Left ventricle myocardium inferior (tissue), 1 donor: ENCODE measurements at regions not wholly inside any gene's neighbourhood (a gene's known extent, or its start where the extent isn't known, plus 50 kb on each side); places are given as distances from the start of the nearest gene placed in this dataset.

Source experiments
- DNase-seq: peaks from one replicate; pipeline ENCODE4 v3.0.0-alpha.2; 2020
- H3K27ac ChIP-seq: fragments of 200-600 bp; replicated peaks from 2 replicates; pipeline ENCODE4 v1.8.0; 2021
- H3K27me3 ChIP-seq: fragments of 200-600 bp; 2 replicates; pipeline ENCODE4 v1.8.0; 2021; ENCODE audit warnings: low read depth
- H3K36me3 ChIP-seq: fragments of 200-600 bp; 2 replicates; pipeline ENCODE4 v1.8.0; 2021
- H3K4me1 ChIP-seq: fragments of 200-600 bp; 2 replicates; pipeline ENCODE4 v1.8.0; 2021
- H3K4me3 ChIP-seq: fragments of 200-600 bp; 2 replicates; pipeline ENCODE4 v1.8.0; 2021; ENCODE audit warnings: mild to moderate bottlenecking, moderate library complexity
- H3K9me3 ChIP-seq: fragments of 200-600 bp; replicated peaks from 2 replicates; pipeline ENCODE4 v1.8.0; 2021
- intact Hi-C: fragments of 100-400 bp; cut with micrococcal nuclease; formaldehyde crosslinking; loops from one replicate; pipeline ENCODE4 v1.11.0; 2022
- TF ChIP-seq, protein P1 (sequence below): fragments of 200-600 bp; IDR thresholded peaks from 2 replicates; pipeline ENCODE4 v1.8.0; 2021; ENCODE audit warnings: antibody characterized with exemption, mild to moderate bottlenecking, borderline replicate concordance
- donor health status: DM: no; HTN: yes; CAD: no; lungs with severe emphysema.

DNA sequence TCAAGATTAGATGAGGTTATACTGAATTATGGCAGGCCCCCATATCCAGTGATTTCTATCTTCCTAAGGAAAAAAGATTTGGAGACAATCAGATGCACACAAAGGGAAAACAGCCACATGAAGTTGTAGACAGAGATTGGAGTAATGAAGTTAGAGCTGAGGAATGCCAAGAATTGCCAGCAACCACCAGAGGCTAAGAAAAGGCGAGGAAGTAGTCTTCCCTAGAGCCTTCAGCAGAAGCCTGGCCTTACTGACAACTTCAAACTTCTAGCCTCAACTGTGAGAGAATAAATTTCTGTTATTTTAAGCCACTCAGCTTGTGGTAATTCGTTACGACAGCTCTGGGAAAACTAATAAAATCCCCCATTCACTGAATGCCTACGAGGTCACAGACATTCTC is 473.9 kb downstream of the COL12A1 start:
- Histone ChIP-seq H3K36me3 (no peaks in the 10 kb centered on the region), H3K4me3 (no peak overlapping the region), H3K27ac (no peak overlapping the region), H3K4me1 (no peaks in the 10 kb centered on the region), H3K9me3 (peaks cover 13% of the 10 kb centered on the region), H3K27me3 (no peaks in the 10 kb centered on the region)
- intact Hi-C loops, result no loop called here
- no peak for DNase-seq
- TF ChIP-seq, protein P1, sequence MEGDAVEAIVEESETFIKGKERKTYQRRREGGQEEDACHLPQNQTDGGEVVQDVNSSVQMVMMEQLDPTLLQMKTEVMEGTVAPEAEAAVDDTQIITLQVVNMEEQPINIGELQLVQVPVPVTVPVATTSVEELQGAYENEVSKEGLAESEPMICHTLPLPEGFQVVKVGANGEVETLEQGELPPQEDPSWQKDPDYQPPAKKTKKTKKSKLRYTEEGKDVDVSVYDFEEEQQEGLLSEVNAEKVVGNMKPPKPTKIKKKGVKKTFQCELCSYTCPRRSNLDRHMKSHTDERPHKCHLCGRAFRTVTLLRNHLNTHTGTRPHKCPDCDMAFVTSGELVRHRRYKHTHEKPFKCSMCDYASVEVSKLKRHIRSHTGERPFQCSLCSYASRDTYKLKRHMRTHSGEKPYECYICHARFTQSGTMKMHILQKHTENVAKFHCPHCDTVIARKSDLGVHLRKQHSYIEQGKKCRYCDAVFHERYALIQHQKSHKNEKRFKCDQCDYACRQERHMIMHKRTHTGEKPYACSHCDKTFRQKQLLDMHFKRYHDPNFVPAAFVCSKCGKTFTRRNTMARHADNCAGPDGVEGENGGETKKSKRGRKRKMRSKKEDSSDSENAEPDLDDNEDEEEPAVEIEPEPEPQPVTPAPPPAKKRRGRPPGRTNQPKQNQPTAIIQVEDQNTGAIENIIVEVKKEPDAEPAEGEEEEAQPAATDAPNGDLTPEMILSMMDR, result no peak

DNA sequence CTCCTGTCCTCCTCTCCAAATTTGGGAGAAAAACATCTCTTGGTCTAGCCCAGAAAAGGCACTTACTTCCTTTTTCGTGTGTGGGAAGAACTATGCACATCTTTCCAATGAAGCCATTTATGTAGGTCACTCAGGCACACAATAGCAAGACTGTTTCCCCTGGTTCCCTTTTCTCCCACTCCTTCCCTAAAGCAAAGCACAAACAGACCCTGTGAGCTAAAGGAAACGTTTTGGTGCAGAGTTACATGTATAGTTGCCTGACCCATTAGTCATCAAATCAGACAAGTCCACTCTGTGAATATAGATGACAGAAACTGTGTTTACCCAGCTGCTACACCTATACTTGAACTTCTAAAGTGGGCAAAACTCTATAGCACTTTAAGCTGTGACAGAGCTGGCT is 474.6 kb downstream of the COL12A1 start:
- no peak for DNase-seq
- no peaks in the 10 kb centered on the region for H3K4me1 ChIP-seq

DNA sequence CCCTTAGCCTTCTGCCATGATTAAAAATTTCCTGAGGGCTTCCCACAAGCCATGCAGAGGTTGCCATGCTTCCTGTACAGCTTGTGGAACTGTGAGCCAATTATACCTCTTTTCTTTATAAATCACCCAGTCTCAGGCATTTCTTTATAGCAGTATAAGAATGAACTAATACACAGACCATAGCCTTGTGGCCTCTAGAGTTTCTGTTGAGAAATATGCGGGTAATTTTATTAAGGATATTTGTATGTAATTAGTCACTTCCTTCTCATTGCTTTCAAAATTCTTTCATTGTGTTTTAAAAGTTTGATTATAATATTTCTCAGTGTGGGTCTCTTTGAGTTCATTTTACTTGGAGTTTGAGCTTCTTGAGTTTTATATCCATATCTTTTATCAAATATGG is 484.9 kb downstream of the COL12A1 start:
- DNase-seq, result no peak
- Histone ChIP-seq H3K27ac (no peak overlapping the region), H3K36me3 (no peaks in the 10 kb centered on the region), H3K4me1 (no peaks in the 10 kb centered on the region), H3K4me3 (no peak overlapping the region), H3K9me3 (peaks cover 51% of the 10 kb centered on the region), H3K27me3 (no peaks in the 10 kb centered on the region)
- TF ChIP-seq, protein P1, result no peak
- intact Hi-C loops, result no loop called here

More for the DNA sequence above, 474.6 kb downstream of the COL12A1 start:
- Histone ChIP-seq H3K36me3 (no peaks in the 10 kb centered on the region), H3K27me3 (no peaks in the 10 kb centered on the region), H3K27ac (no peak overlapping the region), H3K9me3 (peaks cover 6% of the 10 kb centered on the region), H3K4me3 (no peak overlapping the region)
- TF ChIP-seq, protein P1, result no peak
- intact Hi-C loops, result no loop called here

DNA sequence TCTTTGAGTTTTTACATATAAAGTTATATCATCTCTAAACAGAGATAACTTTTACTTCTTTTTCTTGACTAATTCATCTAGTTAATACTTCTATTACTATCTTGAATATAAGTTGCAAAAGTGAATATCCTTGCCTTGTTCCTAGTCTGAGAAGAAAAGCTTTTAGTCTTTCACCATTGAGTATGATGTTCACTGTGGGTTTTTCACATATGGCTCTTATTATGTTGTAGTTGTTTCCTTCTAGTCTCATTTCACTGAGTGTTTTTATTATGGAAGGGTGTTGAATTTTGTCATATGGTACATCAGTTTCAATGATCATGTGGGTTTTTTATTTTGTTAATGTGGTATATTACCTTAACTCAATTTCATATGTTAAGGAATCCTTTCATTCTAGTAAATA is 488.3 kb downstream of the COL12A1 start:
- DNase-seq, result no peak
- peaks cover 50% of the 10 kb centered on the region for H3K9me3 ChIP-seq
- H3K4me1 ChIP-seq, result no peaks in the 10 kb centered on the region
- no peak overlapping the region for H3K4me3 ChIP-seq
- no peaks in the 10 kb centered on the region for H3K27me3 ChIP-seq
- no peaks in the 10 kb centered on the region for H3K36me3 ChIP-seq
- H3K27ac ChIP-seq, result no peak overlapping the region
- intact Hi-C loops, result no loop called here
- TF ChIP-seq, protein P1, result no peak

DNA sequence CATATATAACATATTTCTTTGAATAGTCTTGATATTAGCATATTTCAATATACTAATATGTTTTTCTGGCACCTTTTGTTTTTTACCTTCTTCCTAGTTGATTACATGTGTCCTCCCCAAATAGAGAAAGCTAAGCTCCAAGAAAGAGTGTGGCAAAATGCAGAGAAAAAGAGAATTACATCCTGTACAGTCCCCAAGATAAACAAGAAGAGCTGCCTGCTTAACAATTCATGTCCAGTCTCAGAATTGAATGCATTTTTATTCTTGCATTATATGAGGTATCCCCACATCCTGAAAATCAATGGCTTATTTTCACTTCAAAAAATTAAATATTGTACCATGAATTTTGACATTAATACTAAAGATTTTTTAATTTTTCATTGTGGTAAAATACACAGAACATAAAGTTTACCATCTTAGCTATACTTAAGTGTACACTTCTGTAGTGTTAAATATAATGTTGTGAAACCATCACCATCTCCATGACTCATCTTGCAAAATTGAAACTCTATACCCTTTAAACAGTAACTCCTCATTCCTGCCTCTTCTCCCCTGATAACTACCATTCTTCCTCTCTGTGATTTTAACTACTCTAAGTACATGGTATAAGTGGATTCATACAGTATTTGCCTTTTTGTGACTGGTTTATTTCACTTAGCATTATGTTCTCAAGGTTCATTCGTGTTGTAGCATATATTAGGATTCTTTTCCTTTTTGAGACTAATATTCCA is 490.3 kb downstream of the COL12A1 start:
- intact Hi-C loops, result no loop called here
- DNase-seq, result no peak
- H3K4me1 ChIP-seq, result no peaks in the 10 kb centered on the region
- peaks cover 37% of the 10 kb centered on the region for H3K9me3 ChIP-seq
- H3K27ac ChIP-seq, result no peak overlapping the region
- H3K36me3 ChIP-seq, result no peaks in the 10 kb centered on the region
- TF ChIP-seq, protein P1, result no peak
- H3K4me3 ChIP-seq, result no peak overlapping the region
- H3K27me3 ChIP-seq, result no peaks in the 10 kb centered on the region
